K562 (cell line): ENCODE measurements at regions not wholly inside any gene's neighbourhood (a gene's known extent, or its start where the extent isn't known, plus 50 kb on each side); places are given as distances from the start of the nearest gene placed in this dataset.

Experiments
- ATAC-seq: fragments of 200-7000 bp; cut with Tn5 transposase; 3 replicates; pipeline ENCODE4 v1.9.1; 2020; ENCODE audit warnings: moderate library complexity
- BruUV-seq: library from RNA; stranded (reverse); fragments of 400-500 nt; replicated peaks from 2 replicates; lab custom pipeline; 2021; lab: Mats Ljungman, UMichigan
- CTCF ChIA-PET: fragments of 300-600 bp; formaldehyde crosslinking; extraction: SDS; loops from one replicate; lab custom pipeline; 2021; ENCODE audit warnings: low intra/inter-chr PET ratio; lab: Yijun Ruan, JAX
- POLR2A ChIA-PET: fragments of 300-600, 350-650 bp; sonication (Branson Sonifier 250); formaldehyde crosslinking; extraction: SDS; loops from one replicate; lab custom pipeline; 2021; ENCODE audit warnings: antibody characterized with exemption, inconsistent platforms; lab: Yijun Ruan, JAX
- DNase-seq, 4 experiments: peaks; one replicate each; pipeline versions ENCODE4 v3.0.0 to v3.0.0-alpha.2; 2011 to 2018; ENCODE audit warnings: low spot score in 3 of 4, mixed read lengths in 3 of 4; ENCODE audit errors: extremely low read depth in 1 of 4
- FAIRE-seq: peaks from 2 replicates; lab custom pipeline; 2011; peaks lifted over from hg19 to GRCh38; lab: Jason Lieb, UNC
- H2AFZ ChIP-seq: 2 replicates; pipeline ENCODE4 v1.6.0; 2011; ENCODE audit warnings: low read depth, low read length, control low read depth, inconsistent platforms
- H3K27ac ChIP-seq: fragments of 200-600 bp; 3 replicates; pipeline ENCODE4 v1.8.0; 2011; ENCODE audit warnings: low read depth, mild to moderate bottlenecking, control low read depth, inconsistent platforms, low read length, moderate library complexity, mixed read lengths; ENCODE audit errors: extremely low read depth
- H3K27me3 ChIP-seq, 2 experiments: fragments of 300-600 bp in 1 of 2; 2 replicates in 1 of 2; 3 replicates in 1 of 2; pipeline versions ENCODE4 v1.6.0 to v1.8.0; 2011; ENCODE audit warnings: inconsistent platforms in 2 of 2, low read length in 2 of 2, mild to moderate bottlenecking in 1 of 2, mixed read lengths in 1 of 2, moderate library complexity in 1 of 2; ENCODE audit not compliant: control insufficient read depth in 2 of 2, insufficient read depth in 2 of 2
- H3K36me3 ChIP-seq: fragments of 300-600 bp; 3 replicates; pipeline ENCODE4 v1.8.0; 2011; ENCODE audit warnings: mild to moderate bottlenecking, low read length, inconsistent platforms; ENCODE audit not compliant: control insufficient read depth, insufficient read depth
- H3K4me1 ChIP-seq, 2 experiments: fragments of 200-600 bp in 1 of 2; replicated peaks in 1 of 2; 2 replicates in 1 of 2; 3 replicates in 1 of 2; pipeline versions ENCODE4 v1.5.1 to v1.8.0; 2011; ENCODE audit warnings: inconsistent platforms in 2 of 2, low read length in 2 of 2, mild to moderate bottlenecking in 1 of 2, mixed read lengths in 1 of 2, moderate library complexity in 1 of 2; ENCODE audit not compliant: control insufficient read depth in 2 of 2, insufficient read depth in 2 of 2
- H3K4me2 ChIP-seq: 2 replicates; pipeline ENCODE4 v1.6.1; 2011; ENCODE audit warnings: low read length, control low read depth, inconsistent platforms, mixed read lengths; ENCODE audit not compliant: insufficient read depth
- H3K4me3 ChIP-seq: fragments of 200-600 bp; sonication (generic), shearing (Covaris generic); 2 replicates; pipeline ENCODE4 v1.5.1; 2016; ENCODE audit warnings: control low read depth, inconsistent platforms
- H3K79me2 ChIP-seq: fragments of 200-600 bp; 3 replicates; pipeline ENCODE4 v1.8.0; 2011; ENCODE audit warnings: low read length, inconsistent platforms; ENCODE audit not compliant: control insufficient read depth, insufficient read depth
- H3K9ac ChIP-seq, 2 experiments: 2 replicates each; pipeline versions ENCODE4 v1.6.0 to v1.6.1; 2011; ENCODE audit warnings: low read depth in 2 of 2, low read length in 2 of 2, control low read depth in 1 of 2, inconsistent platforms in 1 of 2, mild to moderate bottlenecking in 1 of 2, mixed read lengths in 1 of 2; ENCODE audit not compliant: insufficient read depth in 1 of 2
- H3K9me1 ChIP-seq: one replicate; pipeline ENCODE4 v1.6.0; 2011; ENCODE audit warnings: inconsistent platforms, mild to moderate bottlenecking, low read length, moderate library complexity; ENCODE audit not compliant: control insufficient read depth, insufficient read depth
- H3K9me3 ChIP-seq: replicated peaks from 2 replicates; pipeline ENCODE4 v1.5.1; 2011; ENCODE audit warnings: low read depth, low read length, inconsistent platforms; ENCODE audit not compliant: control insufficient read depth, insufficient read depth
- H4K20me1 ChIP-seq: replicated peaks from 2 replicates; pipeline ENCODE4 v1.6.1; 2011; ENCODE audit warnings: low read length, inconsistent platforms, mixed read lengths; ENCODE audit not compliant: control insufficient read depth, insufficient read depth
- CHD1 ChIP-seq: fragments of 200-600 bp; sonication (generic); IDR thresholded peaks from one replicate; pipeline ENCODE4 v1.6.1; 2012; ENCODE audit warnings: mild to moderate bottlenecking, moderate library complexity, low read length, inconsistent platforms
- ELF2 ChIP-seq: fragments of 250-450 bp; sonication (Bioruptor Pico); IDR thresholded peaks from 2 replicates; pipeline ENCODE4 v1.5.0; 2021; ENCODE audit warnings: mild to moderate bottlenecking
- FIP1L1 ChIP-seq: fragments of 200-400 bp; formaldehyde crosslinking; IDR thresholded peaks from 2 replicates; pipeline ENCODE4 v1.6.1; 2018; ENCODE audit warnings: mild to moderate bottlenecking, low read depth, low read length; ENCODE audit not compliant: poor library complexity, severe bottlenecking
- MBD2 ChIP-seq: sonication (generic); IDR thresholded peaks from 2 replicates; pipeline ENCODE4 v1.6.1; 2016; ENCODE audit warnings: low read depth, borderline replicate concordance
- MXI1 ChIP-seq: IDR thresholded peaks from 2 replicates; pipeline ENCODE4 v1.6.1; 2011; ENCODE audit warnings: low read depth, mild to moderate bottlenecking, improper control_type of control experiment, low read length
- MYBL2 ChIP-seq, 2 experiments: fragments of 450-650 bp in 1 of 2; sonication (generic) in 1 of 2; formaldehyde crosslinking in 1 of 2; IDR thresholded peaks; 2 replicates each; pipeline versions ENCODE4 v1.6.1 to v1.8.1; 2017 to 2022; ENCODE audit warnings: borderline replicate concordance in 1 of 2, inconsistent platforms in 1 of 2, low read depth in 1 of 2, mild to moderate bottlenecking in 1 of 2, missing genetic modification reagents in 1 of 2, moderate library complexity in 1 of 2
- PYGO2 ChIP-seq: fragments of 450-650 bp; IDR thresholded peaks from 2 replicates; pipeline ENCODE4 v1.6.1; 2016; ENCODE audit warnings: mild to moderate bottlenecking, missing genetic modification characterization, moderate library complexity, missing compliant biosample characterization
- RBM17 ChIP-seq: fragments of 200-400 bp; formaldehyde crosslinking; IDR thresholded peaks from 2 replicates; pipeline ENCODE4 v1.6.1; 2017; ENCODE audit warnings: low read depth, mild to moderate bottlenecking, low read length, borderline replicate concordance
- RFX7 ChIP-seq: fragments of 250-450 bp; sonication (Bioruptor Pico); IDR thresholded peaks from 2 replicates; pipeline ENCODE4 v1.5.1; 2021; ENCODE audit warnings: mild to moderate bottlenecking
- SAFB ChIP-seq: fragments of 200-400 bp; formaldehyde crosslinking; IDR thresholded peaks from 2 replicates; pipeline ENCODE4 v1.6.1; 2017; ENCODE audit warnings: low read depth, low read length, borderline replicate concordance
- SIX5 ChIP-seq, 2 experiments: IDR thresholded peaks; 2 replicates each; pipeline ENCODE4 v1.6.1; 2011; ENCODE audit warnings: low read length in 2 of 2, borderline replicate concordance in 1 of 2, low read depth in 1 of 2, mild to moderate bottlenecking in 1 of 2, moderate library complexity in 1 of 2; ENCODE audit not compliant: insufficient read depth in 1 of 2
- SMAD2 ChIP-seq: fragments of 150-350 bp; IDR thresholded peaks from 2 replicates; pipeline ENCODE4 v1.6.1; 2014; ENCODE audit warnings: low read depth, mild to moderate bottlenecking, low read length
- SREBF1 ChIP-seq: fragments of 150-350 bp; IDR thresholded peaks from 2 replicates; pipeline ENCODE4 v1.6.1; 2014; ENCODE audit warnings: antibody characterized with exemption, low read depth, low read length, borderline replicate concordance
- TCF3 ChIP-seq: sonication (generic); formaldehyde crosslinking; IDR thresholded peaks from 2 replicates; pipeline ENCODE4 v1.4.0; 2020; ENCODE audit warnings: mild to moderate bottlenecking, missing genetic modification reagents
- TEAD4 ChIP-seq, 2 experiments: sonication (generic) in 1 of 2; formaldehyde crosslinking in 1 of 2; IDR thresholded peaks; 2 replicates each; pipeline versions ENCODE4 v1.6.1 to v1.8.0; 2012 to 2022; ENCODE audit warnings: borderline replicate concordance in 1 of 2, inconsistent platforms in 1 of 2, low read length in 1 of 2, mild to moderate bottlenecking in 1 of 2, missing genetic modification reagents in 1 of 2
- TGIF2 ChIP-seq: sonication (generic); formaldehyde crosslinking; IDR thresholded peaks from 2 replicates; pipeline ENCODE4 v1.8.1; 2022; ENCODE audit warnings: mild to moderate bottlenecking, missing genetic modification reagents, moderate library complexity
- ZNF444 ChIP-seq: fragments of 250-450 bp; sonication (Bioruptor Pico); IDR thresholded peaks from 2 replicates; pipeline ENCODE4 v1.4.0; 2020; ENCODE audit warnings: mild to moderate bottlenecking, moderate library complexity
- in situ Hi-C: fragments of 300-500 bp; cut with MboI; formaldehyde crosslinking; loops from 4 replicates; pipeline ENCODE4 v1.15.0; 2018; ENCODE audit warnings: inconsistent platforms, mixed read lengths
- intact Hi-C: fragments of 100-400 bp; cut with micrococcal nuclease; formaldehyde crosslinking; loops from 2 replicates; pipeline ENCODE4 v1.14.2; 2022
- TF ChIP-seq, protein P1 (sequence below), 2 experiments: fragments of 450-650 bp; conservative IDR thresholded peaks; 2 replicates each; pipeline ENCODE4 v1.6.1; 2017; ENCODE audit warnings: mild to moderate bottlenecking in 2 of 2, moderate library complexity in 2 of 2
- TF ChIP-seq, protein P2 (sequence below), 2 experiments: IDR thresholded peaks; 2 replicates each; pipeline ENCODE4 v1.6.1; 2011; ENCODE audit warnings: borderline replicate concordance in 1 of 2, control low read depth in 1 of 2, low read depth in 1 of 2, low read length in 1 of 2, mild to moderate bottlenecking in 1 of 2, mixed read lengths in 1 of 2, moderate library complexity in 1 of 2; ENCODE audit not compliant: insufficient read depth in 1 of 2, insufficient read length in 1 of 2, poor library complexity in 1 of 2, severe bottlenecking in 1 of 2; ENCODE audit errors: extremely low read depth in 1 of 2

DNA sequence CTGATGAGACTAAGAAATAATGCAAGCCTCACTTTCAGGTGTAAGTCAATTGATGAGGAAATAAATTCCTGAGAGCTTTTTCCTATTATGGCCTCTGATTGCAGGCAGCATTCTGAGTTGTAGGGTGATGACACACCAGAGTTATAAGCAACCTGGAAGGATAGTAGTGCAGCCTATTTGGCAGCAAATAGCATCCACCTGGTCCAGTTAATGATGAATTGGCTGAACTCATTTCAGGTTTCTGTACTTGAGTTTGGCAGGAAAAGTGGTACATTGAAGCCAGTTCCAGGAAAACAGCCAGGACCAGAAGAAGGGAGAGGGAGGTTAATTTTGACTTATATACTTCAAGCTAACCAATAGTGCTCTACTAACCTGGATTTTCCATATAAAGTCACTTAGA, 316.8 kb downstream of the NAF1 start:
- no TSS peak for BruUV-seq

More for the DNA sequence above, 316.8 kb downstream of the NAF1 start:
- Histone ChIP-seq H2AFZ (no peak overlapping the region), H3K79me2 (no peaks in the 10 kb centered on the region), H3K4me3 (no peak overlapping the region), H4K20me1 (no peaks in the 10 kb centered on the region), H3K27me3 (no peaks in the 10 kb centered on the region)
- FAIRE-seq (no peak), ATAC-seq (no peak)
- in situ Hi-C loops, result no loop called here
- TF ChIP-seq MYBL2 (IDR thresholded peaks at IDR 0.05; ENCODE audit: low read depth) (no peak), MYBL2 (CRISPR knock-in tag; IDR thresholded peaks at IDR 0.05; ENCODE audit: borderline replicate concordance) (no peak), TCF3 (no peak), ELF2 (CRISPR knock-in tag) (no peak), PYGO2 (tag) (no peak), CHD1 (no peak), RFX7 (CRISPR knock-in tag) (no peak), MBD2 (no peak), TEAD4 (IDR thresholded peaks at IDR 0.05; ENCODE audit: low read length) (no peak), TEAD4 (CRISPR knock-in tag; IDR thresholded peaks at IDR 0.05; ENCODE audit: borderline replicate concordance) (no peak), MXI1 (no peak), RBM17 (no peak), ZNF444 (CRISPR knock-in tag) (no peak), SIX5 (IDR thresholded peaks at IDR 0.05; ENCODE audit: borderline replicate concordance in 1 of 2, insufficient read depth in 1 of 2, low read depth in 1 of 2, low read length in 2 of 2) (no peak), SAFB (no peak), TGIF2 (CRISPR knock-in tag) (no peak), FIP1L1 (no peak), SREBF1 (no peak), SMAD2 (no peak)
- TF ChIP-seq, protein P1, sequence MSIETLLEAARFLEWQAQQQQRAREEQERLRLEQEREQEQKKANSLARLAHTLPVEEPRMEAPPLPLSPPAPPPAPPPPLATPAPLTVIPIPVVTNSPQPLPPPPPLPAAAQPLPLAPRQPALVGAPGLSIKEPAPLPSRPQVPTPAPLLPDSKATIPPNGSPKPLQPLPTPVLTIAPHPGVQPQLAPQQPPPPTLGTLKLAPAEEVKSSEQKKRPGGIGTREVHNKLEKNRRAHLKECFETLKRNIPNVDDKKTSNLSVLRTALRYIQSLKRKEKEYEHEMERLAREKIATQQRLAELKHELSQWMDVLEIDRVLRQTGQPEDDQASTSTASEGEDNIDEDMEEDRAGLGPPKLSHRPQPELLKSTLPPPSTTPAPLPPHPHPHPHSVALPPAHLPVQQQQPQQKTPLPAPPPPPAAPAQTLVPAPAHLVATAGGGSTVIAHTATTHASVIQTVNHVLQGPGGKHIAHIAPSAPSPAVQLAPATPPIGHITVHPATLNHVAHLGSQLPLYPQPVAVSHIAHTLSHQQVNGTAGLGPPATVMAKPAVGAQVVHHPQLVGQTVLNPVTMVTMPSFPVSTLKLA (conservative IDR thresholded peaks at IDR 0.05), result no peak
- TF ChIP-seq, protein P2, sequence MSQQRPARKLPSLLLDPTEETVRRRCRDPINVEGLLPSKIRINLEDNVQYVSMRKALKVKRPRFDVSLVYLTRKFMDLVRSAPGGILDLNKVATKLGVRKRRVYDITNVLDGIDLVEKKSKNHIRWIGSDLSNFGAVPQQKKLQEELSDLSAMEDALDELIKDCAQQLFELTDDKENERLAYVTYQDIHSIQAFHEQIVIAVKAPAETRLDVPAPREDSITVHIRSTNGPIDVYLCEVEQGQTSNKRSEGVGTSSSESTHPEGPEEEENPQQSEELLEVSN (IDR thresholded peaks at IDR 0.05; ENCODE audit: borderline replicate concordance in 1 of 2, extremely low read depth in 1 of 2, insufficient read depth in 1 of 2, insufficient read length in 1 of 2, low read depth in 1 of 2, low read length in 1 of 2, poor library complexity in 1 of 2, severe bottlenecking in 1 of 2), result no peak
- TF ChIP-seq, all 486 proteins: peak for 0
- POLR2A ChIA-PET, result no interaction called here
- intact Hi-C loops, result no loop called here
- no peak overlapping the region for H3K27ac ChIP-seq
- no peak overlapping the region for H3K9ac ChIP-seq
- H3K9me1 ChIP-seq, result no peaks in the 10 kb centered on the region
- no peak overlapping the region for H3K4me2 ChIP-seq
- H3K9me3 ChIP-seq, result no peaks in the 10 kb centered on the region
- CTCF ChIA-PET, result no interaction called here
- no peaks in the 10 kb centered on the region for H3K36me3 ChIP-seq
- no peaks in the 10 kb centered on the region for H3K4me1 ChIP-seq
- DNase-seq, result no peak
